A673 (cell line): ENCODE measurements at regions not wholly inside any gene's neighbourhood (a gene's known extent, or its start where the extent isn't known, plus 50 kb on each side); places are given as distances from the start of the nearest gene placed in this dataset.

Experiments
- BruUV-seq: library from RNA; stranded (reverse); fragments of 400-500 nt; replicated peaks from 2 replicates; lab custom pipeline; 2021; lab: Mats Ljungman, UMichigan
- CTCF ChIA-PET: fragments of 300-600 bp; sonication (Branson Sonifier 250); formaldehyde crosslinking; loops from one replicate; lab custom pipeline; 2022; ENCODE audit warnings: antibody characterized with exemption; lab: Charles Lee
- POLR2A ChIA-PET: fragments of 300-600 bp; sonication (Branson Sonifier 250); formaldehyde crosslinking; loops from one replicate; lab custom pipeline; 2022; ENCODE audit warnings: antibody characterized with exemption; ENCODE audit not compliant: low non-redundant PET; lab: Charles Lee
- DNase-seq: peaks from one replicate; pipeline ENCODE4 v3.0.0-alpha.2; 2015; ENCODE audit warnings: low spot score
- H3K27ac ChIP-seq: fragments of 200-600 bp; sonication (generic); 2 replicates; pipeline ENCODE4 v1.5.1; 2016; ENCODE audit warnings: mixed run types, low read depth, mild to moderate bottlenecking, mixed read lengths, antibody characterized with exemption, low read length; ENCODE audit not compliant: poor library complexity, severe bottlenecking
- H3K27me3 ChIP-seq: fragments of 200-600 bp; sonication (generic); replicated peaks from 2 replicates; pipeline ENCODE4 v1.6.1; 2017; ENCODE audit warnings: mixed run types, low read depth, mild to moderate bottlenecking, mixed read lengths, antibody characterized with exemption, low read length; ENCODE audit not compliant: insufficient read depth, poor library complexity
- H3K36me3 ChIP-seq: fragments of 200-600 bp; sonication (generic); 2 replicates; pipeline ENCODE4 v1.6.1; 2016; ENCODE audit warnings: mixed run types, mild to moderate bottlenecking, mixed read lengths, antibody characterized with exemption, low read length; ENCODE audit not compliant: insufficient read depth, poor library complexity, severe bottlenecking
- H3K4me1 ChIP-seq: fragments of 200-600 bp; sonication (generic); 2 replicates; pipeline ENCODE4 v1.6.1; 2017; ENCODE audit warnings: mixed run types, mild to moderate bottlenecking, mixed read lengths, antibody characterized with exemption, low read length; ENCODE audit not compliant: insufficient read depth, poor library complexity, severe bottlenecking
- H3K4me3 ChIP-seq: fragments of 200-600 bp; sonication (generic); 2 replicates; pipeline ENCODE4 v1.5.1; 2016; ENCODE audit warnings: low read depth, mixed run types, mild to moderate bottlenecking, mixed read lengths, low read length; ENCODE audit not compliant: poor library complexity, severe bottlenecking
- H3K9me3 ChIP-seq: fragments of 200-600 bp; sonication (generic); 2 replicates; pipeline ENCODE4 v1.6.1; 2016; ENCODE audit warnings: mixed run types, low read depth, mild to moderate bottlenecking, mixed read lengths, antibody characterized with exemption, low read length; ENCODE audit not compliant: poor library complexity, severe bottlenecking
- EZH2 ChIP-seq: fragments of 200-600 bp; sonication (generic); IDR thresholded peaks from 2 replicates; pipeline ENCODE4 v1.6.1; 2017; ENCODE audit warnings: borderline replicate concordance, low read depth, mild to moderate bottlenecking, mixed read lengths, antibody characterized with exemption, low read length; ENCODE audit not compliant: poor library complexity, severe bottlenecking
- intact Hi-C: fragments of 100-400 bp; cut with micrococcal nuclease; formaldehyde crosslinking; loops from one replicate; pipeline ENCODE4 v1.10.0; 2022; ENCODE audit not compliant: unreplicated experiment
- TF ChIP-seq, protein P1 (sequence below): fragments of 300-800, 200-600 bp; sonication (generic); conservative IDR thresholded peaks from 2 replicates; pipeline ENCODE4 v1.5.1; 2017; ENCODE audit warnings: low read depth, mild to moderate bottlenecking, antibody characterized with exemption, low read length, moderate library complexity, mixed read lengths

DNA sequence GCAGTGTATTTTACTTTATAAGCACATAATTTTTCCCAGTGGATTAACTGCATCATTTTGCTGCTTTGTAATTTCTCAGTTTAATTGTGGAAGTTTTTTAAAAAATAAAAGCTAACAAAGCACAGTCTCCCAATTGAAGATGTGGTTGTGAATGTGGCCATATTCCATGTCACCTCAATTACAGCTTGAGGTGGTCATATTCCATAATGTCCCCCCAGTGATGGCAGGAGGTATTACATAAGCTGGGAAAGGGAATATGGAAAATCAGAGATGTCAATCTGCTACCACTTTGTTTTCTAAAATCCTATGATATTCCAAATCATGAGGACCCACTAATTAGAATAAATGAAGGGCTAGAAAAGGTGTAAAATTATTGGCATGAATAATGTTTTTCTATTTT, 1672.0 kb upstream of the CDH9 start:
- Histone ChIP-seq H3K4me3 (no peak overlapping the region), H3K27me3 (no peaks in the 10 kb centered on the region), H3K36me3 (no peaks in the 10 kb centered on the region), H3K27ac (no peak overlapping the region), H3K4me1 (no peaks in the 10 kb centered on the region), H3K9me3 (no peaks in the 10 kb centered on the region)
- no peak for DNase-seq
- BruUV-seq: no TSS peak
- ChIA-PET CTCF (no interaction called here), POLR2A (no interaction called here)
- TF ChIP-seq EZH2: no peak
- TF ChIP-seq, protein P1, sequence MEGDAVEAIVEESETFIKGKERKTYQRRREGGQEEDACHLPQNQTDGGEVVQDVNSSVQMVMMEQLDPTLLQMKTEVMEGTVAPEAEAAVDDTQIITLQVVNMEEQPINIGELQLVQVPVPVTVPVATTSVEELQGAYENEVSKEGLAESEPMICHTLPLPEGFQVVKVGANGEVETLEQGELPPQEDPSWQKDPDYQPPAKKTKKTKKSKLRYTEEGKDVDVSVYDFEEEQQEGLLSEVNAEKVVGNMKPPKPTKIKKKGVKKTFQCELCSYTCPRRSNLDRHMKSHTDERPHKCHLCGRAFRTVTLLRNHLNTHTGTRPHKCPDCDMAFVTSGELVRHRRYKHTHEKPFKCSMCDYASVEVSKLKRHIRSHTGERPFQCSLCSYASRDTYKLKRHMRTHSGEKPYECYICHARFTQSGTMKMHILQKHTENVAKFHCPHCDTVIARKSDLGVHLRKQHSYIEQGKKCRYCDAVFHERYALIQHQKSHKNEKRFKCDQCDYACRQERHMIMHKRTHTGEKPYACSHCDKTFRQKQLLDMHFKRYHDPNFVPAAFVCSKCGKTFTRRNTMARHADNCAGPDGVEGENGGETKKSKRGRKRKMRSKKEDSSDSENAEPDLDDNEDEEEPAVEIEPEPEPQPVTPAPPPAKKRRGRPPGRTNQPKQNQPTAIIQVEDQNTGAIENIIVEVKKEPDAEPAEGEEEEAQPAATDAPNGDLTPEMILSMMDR: peak; percentile 24; the same call in 1 of the 2 replicates
- intact Hi-C loops: no loop called here

DNA sequence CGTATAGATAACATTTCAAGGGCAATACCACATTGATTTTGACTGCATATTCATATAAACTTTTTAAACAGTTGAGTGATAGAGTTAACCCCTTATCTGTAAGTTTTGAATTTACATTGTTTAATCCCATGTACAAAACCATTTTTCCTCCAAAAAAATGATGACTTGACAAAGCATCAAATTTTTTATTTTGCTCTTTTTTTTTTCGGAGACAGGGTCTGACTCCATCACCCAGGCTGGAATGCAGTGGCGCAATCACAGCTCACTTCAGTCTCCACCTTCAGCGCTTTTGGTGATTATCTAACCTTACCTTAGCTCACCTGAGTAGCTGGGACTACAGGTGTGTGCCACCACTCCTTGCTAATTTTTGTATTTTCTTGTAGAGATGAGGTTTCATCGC, 1670.1 kb upstream of the CDH9 start:
- BruUV-seq: no TSS peak
- POLR2A ChIA-PET: no interaction called here
- intact Hi-C loops: no loop called here
- Histone ChIP-seq H3K4me1 (no peaks in the 10 kb centered on the region), H3K27ac (no peak overlapping the region), H3K36me3 (no peaks in the 10 kb centered on the region), H3K27me3 (no peaks in the 10 kb centered on the region), H3K9me3 (no peaks in the 10 kb centered on the region), H3K4me3 (no peak overlapping the region)
- CTCF ChIA-PET: no interaction called here
- DNase-seq: no peak
- TF ChIP-seq, protein P1: no peak
- no peak for TF ChIP-seq EZH2

DNA sequence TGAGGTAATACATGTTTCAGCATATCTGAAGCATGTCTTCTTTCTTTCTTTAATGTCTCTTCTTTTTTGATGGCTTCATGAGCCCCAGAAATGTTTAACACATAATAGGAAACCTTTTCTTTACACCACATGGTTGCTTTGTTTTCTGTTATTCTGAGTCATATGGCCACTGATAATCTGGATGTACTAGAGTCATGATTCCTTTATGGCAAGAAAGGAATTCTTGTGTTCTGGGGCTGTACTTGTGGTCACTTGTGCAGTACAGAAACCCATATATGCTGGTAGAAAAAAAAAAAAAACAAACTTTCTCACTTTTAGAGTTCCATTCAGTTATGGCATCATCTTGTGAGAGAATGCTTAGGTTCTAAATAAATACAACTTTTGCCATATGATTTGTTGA, 1669.3 kb upstream of the CDH9 start:
- Histone ChIP-seq H3K9me3 (no peaks in the 10 kb centered on the region), H3K4me1 (no peaks in the 10 kb centered on the region), H3K27ac (no peak overlapping the region), H3K27me3 (no peaks in the 10 kb centered on the region), H3K36me3 (no peaks in the 10 kb centered on the region), H3K4me3 (no peak overlapping the region)
- no peak for TF ChIP-seq EZH2
- TF ChIP-seq, protein P1: no peak
- CTCF ChIA-PET: no interaction called here
- intact Hi-C loops: no loop called here
- POLR2A ChIA-PET: no interaction called here
- no TSS peak for BruUV-seq
- DNase-seq: no peak
